Suprapubic skin (tissue), 4 donors: ENCODE measurements at regions not wholly inside any gene's neighbourhood (a gene's known extent, or its start where the extent isn't known, plus 50 kb on each side); places are given as distances from the start of the nearest gene placed in this dataset.

Experiments used
- DNase-seq, 2 donors: peaks; one replicate each; pipeline ENCODE4 v3.0.0-alpha.2; 2019; ENCODE audit warnings: low spot score in 2 of 2
- H3K27ac ChIP-seq: fragments of 200-600 bp; sonication (generic); one replicate; pipeline ENCODE4 v1.5.1; 2019
- H3K27me3 ChIP-seq: fragments of 200-600 bp; sonication (generic); one replicate; pipeline ENCODE4 v1.5.1; 2019
- H3K36me3 ChIP-seq: fragments of 200-600 bp; sonication (generic); one replicate; pipeline ENCODE4 v1.5.1; 2019
- H3K4me1 ChIP-seq: fragments of 200-600 bp; sonication (generic); one replicate; pipeline ENCODE4 v1.5.1; 2019
- H3K4me3 ChIP-seq: fragments of 200-600 bp; sonication (generic); one replicate; pipeline ENCODE4 v1.5.1; 2019; ENCODE audit warnings: mild to moderate bottlenecking
- H3K9me3 ChIP-seq: fragments of 200-600 bp; sonication (generic); one replicate; pipeline ENCODE4 v1.5.1; 2019
- CTCF ChIP-seq, 2 donors: fragments of 200-600 bp in 1 of 2; fragments of 450-650 bp in 1 of 2; sonication (generic) in 1 of 2; IDR thresholded peaks; one replicate each; pipeline ENCODE4 v1.5.1; 2016 to 2019; ENCODE audit warnings: antibody characterized with exemption in 2 of 2, mild to moderate bottlenecking in 1 of 2, moderate library complexity in 1 of 2
- EP300 ChIP-seq: sonication (generic); formaldehyde crosslinking; IDR thresholded peaks from one replicate; pipeline ENCODE4 v1.6.1; 2017; ENCODE audit warnings: antibody characterized with exemption
- POLR2A ChIP-seq, 2 donors: fragments of 450-650 bp; IDR thresholded peaks; one replicate each; pipeline ENCODE4 v1.6.1; 2017; ENCODE audit warnings: antibody characterized with exemption in 2 of 2, mild to moderate bottlenecking in 2 of 2, moderate library complexity in 2 of 2
- POLR2AphosphoS5 ChIP-seq, 3 donors: sonication (generic); formaldehyde crosslinking; IDR thresholded peaks; one replicate each; pipeline ENCODE4 v1.6.1; 2017; ENCODE audit warnings: antibody characterized with exemption in 3 of 3
- WGBS: methylation state at CpG from one replicate; pipeline ENCODE4 v1.1.5; 2018; 5-methylcytosine and 5-hydroxymethylcytosine counted together

GRCh38 chr2:236820763-236821344 lies 251.2 kb downstream of the ACKR3 start:
- no peaks in the 10 kb centered on the region for H3K4me1 ChIP-seq
- TF ChIP-seq EP300 (no peak), CTCF (IDR thresholded peaks at IDR 0.05) (no peak), POLR2A (IDR thresholded peaks at IDR 0.05) (no peak), POLR2AphosphoS5 (IDR thresholded peaks at IDR 0.05) (no peak)
- DNase-seq = no peak
- H3K27me3 ChIP-seq = peaks cover 3% of the 10 kb centered on the region
- WGBS = 94% methylated on average over 10 of the region's 10 CpGs
- no peaks in the 10 kb centered on the region for H3K36me3 ChIP-seq
- H3K27ac ChIP-seq = no peak overlapping the region
- H3K4me3 ChIP-seq = no peak overlapping the region
- H3K9me3 ChIP-seq = no peaks in the 10 kb centered on the region

- Histone ChIP-seq H3K4me3 (no peak overlapping the region), H3K27me3 (peaks cover 3% of the 10 kb centered on the region), H3K27ac (no peak overlapping the region), H3K9me3 (no peaks in the 10 kb centered on the region), H3K36me3 (no peaks in the 10 kb centered on the region), H3K4me1 (no peaks in the 10 kb centered on the region)
- TF ChIP-seq POLR2AphosphoS5 (IDR thresholded peaks at IDR 0.05) = no peak
- TF ChIP-seq POLR2A (IDR thresholded peaks at IDR 0.05) = no peak
- TF ChIP-seq CTCF (IDR thresholded peaks at IDR 0.05) = no peak
- TF ChIP-seq EP300 = no peak
- DNase-seq = no peak
- WGBS = 98% methylated on average over 16 of the region's 16 CpGs
These were observed 253.5 kb downstream of the ACKR3 start for GRCh38 chr2:236823041-236823629.

GRCh38 chr2:236823963-236824362 lies 254.3 kb downstream of the ACKR3 start:
- 73% methylated on average over 4 of the region's 4 CpGs for WGBS
- DNase-seq = no peak
- no peaks in the 10 kb centered on the region for H3K36me3 ChIP-seq
- TF ChIP-seq EP300 (no peak), POLR2AphosphoS5 (IDR thresholded peaks at IDR 0.05) (no peak), CTCF (IDR thresholded peaks at IDR 0.05) (no peak), POLR2A (IDR thresholded peaks at IDR 0.05) (no peak)
- H3K9me3 ChIP-seq = no peaks in the 10 kb centered on the region
- H3K27ac ChIP-seq = no peak overlapping the region
- H3K4me1 ChIP-seq = no peaks in the 10 kb centered on the region
- H3K4me3 ChIP-seq = no peak overlapping the region
- no peaks in the 10 kb centered on the region for H3K27me3 ChIP-seq

- H3K27me3 ChIP-seq = no peaks in the 10 kb centered on the region
- H3K36me3 ChIP-seq = no peaks in the 10 kb centered on the region
- H3K27ac ChIP-seq = no peak overlapping the region
- TF ChIP-seq EP300 (no peak), CTCF (IDR thresholded peaks at IDR 0.05) (no peak), POLR2A (IDR thresholded peaks at IDR 0.05) (no peak), POLR2AphosphoS5 (IDR thresholded peaks at IDR 0.05) (no peak)
- H3K9me3 ChIP-seq = no peaks in the 10 kb centered on the region
- H3K4me3 ChIP-seq = no peak overlapping the region
- H3K4me1 ChIP-seq = no peaks in the 10 kb centered on the region
- WGBS = 80% methylated on average over 3 of the region's 3 CpGs
- DNase-seq = no peak
These were observed 255.2 kb downstream of the ACKR3 start for GRCh38 chr2:236824836-236825235.

GRCh38 chr2:236825989-236826510 lies 256.4 kb downstream of the ACKR3 start:
- TF ChIP-seq POLR2AphosphoS5 (IDR thresholded peaks at IDR 0.05) (no peak), CTCF (IDR thresholded peaks at IDR 0.05) (no peak), EP300 (no peak), POLR2A (IDR thresholded peaks at IDR 0.05) (no peak)
- no peak overlapping the region for H3K27ac ChIP-seq
- H3K27me3 ChIP-seq = no peaks in the 10 kb centered on the region
- DNase-seq = peak in 1 of 2 donors; percentile 8
- H3K4me3 ChIP-seq = no peak overlapping the region
- no peaks in the 10 kb centered on the region for H3K4me1 ChIP-seq
- WGBS = 88% methylated on average over 6 of the region's 6 CpGs
- no peaks in the 10 kb centered on the region for H3K36me3 ChIP-seq
- no peaks in the 10 kb centered on the region for H3K9me3 ChIP-seq
